Choroid plexus epithelial cell (primary cell): ENCODE measurements at regions not wholly inside any gene's neighbourhood (a gene's known extent, or its start where the extent isn't known, plus 50 kb on each side); places are given as distances from the start of the nearest gene placed in this dataset.
A peak's percentile ranks its signal among the peaks of the same experiment; 100 is the strongest.

Experiments used
- DNase-seq: peaks from one replicate; pipeline ENCODE4 v3.0.0-alpha.2; 2010; ENCODE audit warnings: low read depth
- H3K4me3 ChIP-seq: 2 replicates; pipeline ENCODE4 v1.5.1; 2011; ENCODE audit warnings: low read depth, mild to moderate bottlenecking, control low read depth, low read length, moderate library complexity
- TF ChIP-seq, protein P1 (sequence below): conservative IDR thresholded peaks from 2 replicates; pipeline ENCODE4 v1.5.1; 2011; ENCODE audit warnings: low read depth, mild to moderate bottlenecking, control low read depth, inconsistent platforms, low read length, moderate library complexity

DNA sequence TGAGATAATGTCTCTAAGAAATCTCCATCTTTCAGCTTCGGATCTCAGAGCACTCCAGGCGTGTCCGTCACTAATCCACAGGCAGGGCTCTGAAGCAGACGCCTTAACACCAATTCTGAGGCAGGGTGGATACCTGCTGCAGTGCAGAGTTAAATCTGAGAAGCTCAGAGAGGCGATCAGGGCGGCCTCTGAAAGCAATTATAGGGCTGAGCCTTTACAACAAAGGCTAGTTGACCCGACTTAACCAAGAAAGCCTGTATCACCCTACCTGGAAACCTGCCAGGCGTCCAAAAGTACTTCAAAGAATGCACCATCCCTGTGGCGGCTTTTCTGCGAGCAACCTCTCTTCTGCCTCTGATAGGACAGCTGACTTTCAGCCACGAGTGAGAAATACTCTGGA is 134.8 kb upstream of the MSX2 start:
- no peak overlapping the region for H3K4me3 ChIP-seq
- TF ChIP-seq, protein P1, sequence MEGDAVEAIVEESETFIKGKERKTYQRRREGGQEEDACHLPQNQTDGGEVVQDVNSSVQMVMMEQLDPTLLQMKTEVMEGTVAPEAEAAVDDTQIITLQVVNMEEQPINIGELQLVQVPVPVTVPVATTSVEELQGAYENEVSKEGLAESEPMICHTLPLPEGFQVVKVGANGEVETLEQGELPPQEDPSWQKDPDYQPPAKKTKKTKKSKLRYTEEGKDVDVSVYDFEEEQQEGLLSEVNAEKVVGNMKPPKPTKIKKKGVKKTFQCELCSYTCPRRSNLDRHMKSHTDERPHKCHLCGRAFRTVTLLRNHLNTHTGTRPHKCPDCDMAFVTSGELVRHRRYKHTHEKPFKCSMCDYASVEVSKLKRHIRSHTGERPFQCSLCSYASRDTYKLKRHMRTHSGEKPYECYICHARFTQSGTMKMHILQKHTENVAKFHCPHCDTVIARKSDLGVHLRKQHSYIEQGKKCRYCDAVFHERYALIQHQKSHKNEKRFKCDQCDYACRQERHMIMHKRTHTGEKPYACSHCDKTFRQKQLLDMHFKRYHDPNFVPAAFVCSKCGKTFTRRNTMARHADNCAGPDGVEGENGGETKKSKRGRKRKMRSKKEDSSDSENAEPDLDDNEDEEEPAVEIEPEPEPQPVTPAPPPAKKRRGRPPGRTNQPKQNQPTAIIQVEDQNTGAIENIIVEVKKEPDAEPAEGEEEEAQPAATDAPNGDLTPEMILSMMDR: no peak
- DNase-seq: no peak

DNA sequence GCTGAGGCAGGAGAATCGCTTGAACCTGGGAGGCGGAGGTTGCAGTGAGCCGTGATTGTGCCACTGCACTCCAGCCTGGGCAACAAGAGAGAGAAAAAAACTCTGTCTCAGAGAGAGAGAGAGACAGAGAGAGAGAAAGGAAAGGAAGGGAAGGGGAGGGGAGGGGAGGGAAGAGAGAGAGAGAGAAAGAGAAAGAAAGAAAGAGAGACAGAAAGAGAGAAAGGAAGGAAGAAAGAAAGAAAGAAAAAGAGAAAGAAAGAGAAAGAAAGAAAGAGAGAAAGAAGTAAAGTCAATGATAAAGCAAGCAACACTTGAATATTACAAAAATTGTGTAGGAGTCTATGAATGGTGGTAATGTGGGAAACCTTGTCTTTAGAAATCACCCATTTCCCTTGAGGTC is 133.6 kb upstream of the MSX2 start:
- no peak overlapping the region for H3K4me3 ChIP-seq
- TF ChIP-seq, protein P1: no peak
- DNase-seq: no peak

DNA sequence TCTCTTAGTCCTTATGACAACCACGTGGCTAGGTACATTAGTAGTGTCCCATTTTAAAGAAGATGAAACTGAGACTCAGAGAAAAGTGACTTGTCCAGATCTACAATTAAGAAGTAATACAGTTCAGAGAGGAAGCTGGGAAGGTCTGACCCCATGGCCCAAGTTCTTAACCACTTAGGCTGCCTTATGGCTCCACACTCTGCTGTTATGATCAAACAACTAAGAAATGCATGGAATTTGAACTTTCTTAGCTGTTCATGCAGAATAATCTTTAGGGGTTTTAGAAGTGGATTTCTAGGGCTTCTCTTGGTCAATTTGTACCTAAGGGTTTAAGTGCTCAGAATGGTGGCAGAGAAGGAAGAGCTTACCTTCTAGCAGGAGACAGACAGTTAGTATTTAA is 128.0 kb upstream of the MSX2 start:
- TF ChIP-seq, protein P1: no peak
- no peak overlapping the region for H3K4me3 ChIP-seq
- DNase-seq: peak; percentile 48

DNA sequence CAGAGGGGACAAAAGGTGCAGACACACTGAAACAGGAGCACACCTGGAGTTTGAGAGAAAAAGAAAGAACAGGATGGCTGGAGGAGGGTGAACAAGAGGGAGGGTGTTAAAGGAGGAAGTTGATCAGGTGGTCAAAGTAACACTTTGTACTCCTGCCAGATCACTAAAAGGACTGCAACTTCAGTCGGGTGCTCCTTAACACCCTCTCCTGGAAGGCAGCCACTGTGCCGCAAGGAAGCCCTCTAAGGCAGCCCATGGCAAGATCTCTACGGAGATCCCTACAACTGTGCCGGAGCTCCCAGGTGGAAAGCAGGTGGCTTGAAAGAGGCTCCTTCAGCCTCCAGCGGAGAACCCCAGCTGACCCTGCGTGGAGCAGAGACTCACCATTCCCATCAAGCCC is 124.4 kb upstream of the MSX2 start:
- TF ChIP-seq, protein P1: no peak
- no peak for DNase-seq
- H3K4me3 ChIP-seq: no peak overlapping the region

DNA sequence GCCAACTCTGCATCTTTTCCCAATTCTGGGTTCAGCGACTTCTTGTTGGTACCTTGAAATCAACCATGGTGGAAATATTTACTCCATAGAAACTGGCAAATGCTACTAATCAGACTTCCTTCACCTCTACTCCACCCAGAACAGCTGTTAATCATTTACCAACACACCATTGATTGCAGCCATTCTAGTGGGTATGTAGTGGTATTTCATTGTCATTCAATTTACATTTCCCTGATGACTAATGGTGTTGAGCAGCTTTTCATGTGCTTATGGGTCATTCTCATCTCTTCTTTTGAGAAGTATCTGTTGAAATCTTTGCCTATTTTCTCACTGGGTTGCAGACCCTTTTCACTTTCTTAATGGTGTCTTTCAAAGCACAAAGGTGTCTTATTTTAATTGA is 122.4 kb upstream of the MSX2 start:
- no peak for DNase-seq
- TF ChIP-seq, protein P1: no peak
- H3K4me3 ChIP-seq: no peak overlapping the region

DNA sequence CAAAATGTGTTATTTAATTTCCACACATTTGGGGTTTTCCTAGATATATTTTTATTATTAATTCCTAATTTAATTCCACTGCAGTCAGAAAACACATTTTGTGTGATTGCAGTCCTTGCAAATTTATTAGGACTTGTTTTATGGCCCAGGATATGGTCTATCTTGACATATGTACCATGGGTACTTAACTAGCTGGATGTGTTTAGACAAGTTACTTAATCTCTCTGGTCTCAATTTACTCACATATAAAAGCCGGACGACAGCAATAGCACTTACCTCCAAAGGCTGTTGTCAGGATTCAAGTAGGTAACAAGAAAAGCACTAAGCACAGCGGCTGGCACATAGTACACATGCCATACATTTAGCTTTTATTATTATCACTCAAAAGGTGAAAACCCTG is 118.2 kb upstream of the MSX2 start:
- no peak overlapping the region for H3K4me3 ChIP-seq
- TF ChIP-seq, protein P1: no peak
- DNase-seq: no peak

DNA sequence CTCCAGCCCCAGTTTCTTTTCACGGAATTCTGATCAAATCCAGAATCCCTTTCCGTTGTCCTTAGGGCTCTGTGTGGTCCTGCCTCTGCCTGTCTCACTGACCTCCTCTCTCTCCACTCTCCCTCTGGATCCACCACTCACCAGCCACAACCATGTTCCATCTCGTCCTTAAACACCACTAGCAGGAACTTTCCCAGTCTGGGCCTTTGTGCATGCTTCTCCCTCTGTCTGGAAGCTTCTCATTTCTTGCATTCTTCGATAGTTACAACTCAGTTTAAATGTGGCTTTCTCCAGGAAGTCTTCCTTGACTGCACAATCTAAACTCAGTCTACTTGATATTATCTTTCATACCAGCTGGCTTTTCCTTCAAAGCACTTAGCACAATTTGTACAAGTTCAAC is 117.7 kb upstream of the MSX2 start:
- no peak overlapping the region for H3K4me3 ChIP-seq
- TF ChIP-seq, protein P1: no peak
- DNase-seq: no peak
